ENCODE measurements at regions not wholly inside any gene's neighbourhood (a gene's known extent, or its start where the extent isn't known, plus 50 kb on each side); places are given as distances from the start of the nearest gene placed in this dataset.

DNA sequence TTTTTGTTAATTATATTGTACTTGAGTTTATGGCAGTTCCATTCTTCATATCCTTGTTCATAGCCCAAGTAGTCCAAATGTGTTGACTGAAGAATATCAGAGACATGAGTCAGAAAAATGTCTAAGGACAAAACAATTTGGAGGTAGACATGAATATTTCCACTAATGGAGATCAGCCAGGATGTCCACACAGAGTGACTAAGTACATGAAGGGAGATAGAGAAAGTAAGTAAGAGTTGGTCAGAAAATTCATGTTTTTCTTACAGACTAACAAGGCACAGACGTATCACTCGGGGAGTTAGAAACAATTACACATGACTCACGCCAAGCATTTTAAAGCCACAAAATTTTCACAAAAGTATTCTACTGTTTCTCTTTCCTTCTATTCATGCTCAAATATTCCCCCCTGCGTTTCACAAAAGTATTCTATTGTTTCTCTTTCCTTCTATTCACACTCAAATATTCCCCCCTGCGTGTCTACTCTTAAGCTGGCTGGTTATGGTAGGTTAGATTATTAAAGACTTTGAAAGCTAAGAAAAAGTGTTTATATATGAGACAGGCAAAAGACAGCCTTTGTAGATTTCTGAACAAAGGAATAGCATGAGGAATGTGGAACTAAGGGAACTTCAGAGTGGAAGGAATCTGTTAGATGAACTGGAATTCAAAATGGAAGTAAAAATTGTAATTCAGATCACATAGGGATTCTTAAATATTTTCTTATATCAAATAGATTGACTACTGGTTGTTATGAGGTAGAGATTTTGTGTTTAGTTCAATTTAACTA is 648.7 kb upstream of the CCDC54 start:
- DNase-seq, result no peak

DNA sequence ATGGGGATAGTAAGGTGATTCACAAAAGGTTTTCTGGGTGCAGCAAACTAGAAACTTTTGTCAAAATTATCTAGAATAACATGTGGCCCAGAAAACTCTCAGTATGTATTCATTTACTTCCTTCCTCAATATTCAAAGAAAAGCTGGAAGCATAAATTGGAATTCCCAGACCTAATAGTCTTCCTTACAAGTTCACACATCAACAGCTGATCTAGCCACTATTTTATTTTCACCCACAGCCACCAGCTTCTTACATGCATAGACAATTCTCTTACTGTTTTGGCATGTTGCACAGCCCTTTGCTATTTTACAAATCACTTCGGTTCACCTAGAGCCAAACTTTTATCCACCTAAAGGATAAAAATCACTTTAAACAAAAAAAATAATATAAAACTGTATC is 647.8 kb upstream of the CCDC54 start:
- no peak for DNase-seq

DNA sequence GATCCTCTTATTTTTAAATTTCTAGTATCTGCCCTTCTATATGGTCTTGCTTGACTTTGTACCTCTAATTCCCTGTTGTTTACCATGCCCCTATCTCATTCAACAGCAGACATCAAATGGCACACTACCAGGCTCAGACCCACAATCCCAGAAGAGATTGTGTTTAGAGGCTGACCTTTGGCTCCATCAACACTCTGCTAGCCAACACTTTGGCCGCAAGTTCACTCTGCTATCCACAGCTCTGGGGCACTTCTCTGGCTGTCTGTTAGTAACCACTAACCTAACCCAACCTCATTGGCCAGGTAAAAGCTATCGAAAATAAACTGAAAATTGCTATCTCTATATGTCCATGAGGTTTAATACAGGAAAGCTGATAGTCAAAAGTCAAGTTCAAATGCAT is 646.0 kb upstream of the CCDC54 start:
- no peak for DNase-seq

DNA sequence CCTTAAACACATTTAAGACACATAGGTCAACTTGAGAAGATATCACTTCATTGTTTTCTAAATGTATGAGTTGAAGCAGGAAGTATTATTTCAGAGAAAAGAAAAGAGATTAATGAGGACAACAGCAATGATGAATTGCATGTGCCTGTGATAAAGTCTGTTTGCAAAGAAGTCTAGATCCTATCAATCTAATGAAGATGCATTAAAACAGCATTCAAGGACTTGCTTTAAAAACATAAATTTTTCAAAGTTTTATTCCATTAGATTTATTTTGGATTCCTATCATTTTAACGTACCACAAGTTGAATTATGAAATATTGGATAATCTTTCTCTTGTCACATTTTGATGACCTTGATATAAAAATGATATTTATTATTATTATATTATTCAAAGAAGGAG is 642.5 kb upstream of the CCDC54 start:
- DNase-seq, result no peak

DNA sequence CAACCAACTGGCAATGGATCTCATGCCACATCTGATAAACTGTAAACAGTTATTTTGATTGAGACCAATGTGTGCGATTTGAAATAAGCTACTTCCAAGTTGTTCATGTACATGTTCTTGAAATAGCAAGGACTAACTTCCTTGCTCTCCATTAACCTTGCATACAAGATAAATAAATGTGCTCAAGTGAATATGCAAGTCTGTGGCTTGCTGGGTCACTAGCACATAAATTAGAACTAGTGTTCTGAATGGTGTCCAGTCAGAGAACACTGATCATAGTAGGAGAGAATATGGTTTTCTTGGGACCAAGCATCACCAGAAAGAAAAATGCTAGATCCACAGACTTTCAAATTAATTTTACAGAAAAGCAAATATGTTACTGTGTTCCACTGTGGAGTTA is 640.0 kb upstream of the CCDC54 start:
- DNase-seq, result no peak

DNA sequence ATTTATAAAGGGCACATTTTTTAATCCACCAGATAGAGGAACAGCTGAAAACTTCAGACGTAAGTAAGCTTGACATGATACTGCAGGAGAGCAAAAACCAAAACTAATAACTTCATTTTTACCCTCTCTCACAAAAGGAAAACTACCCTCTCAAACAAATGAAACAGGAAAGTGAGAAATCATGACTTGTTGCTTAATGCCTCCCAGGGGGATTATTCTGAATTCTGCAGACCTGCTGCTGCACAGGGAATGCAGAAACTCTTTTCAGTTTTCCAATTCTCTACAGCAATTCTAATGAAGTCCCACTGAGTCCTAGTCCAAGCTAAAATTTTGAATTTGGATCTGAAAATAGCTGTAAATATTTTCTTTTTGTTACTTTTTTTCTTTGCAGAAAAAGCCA is 637.1 kb upstream of the CCDC54 start:
- DNase-seq, result no peak

DNA sequence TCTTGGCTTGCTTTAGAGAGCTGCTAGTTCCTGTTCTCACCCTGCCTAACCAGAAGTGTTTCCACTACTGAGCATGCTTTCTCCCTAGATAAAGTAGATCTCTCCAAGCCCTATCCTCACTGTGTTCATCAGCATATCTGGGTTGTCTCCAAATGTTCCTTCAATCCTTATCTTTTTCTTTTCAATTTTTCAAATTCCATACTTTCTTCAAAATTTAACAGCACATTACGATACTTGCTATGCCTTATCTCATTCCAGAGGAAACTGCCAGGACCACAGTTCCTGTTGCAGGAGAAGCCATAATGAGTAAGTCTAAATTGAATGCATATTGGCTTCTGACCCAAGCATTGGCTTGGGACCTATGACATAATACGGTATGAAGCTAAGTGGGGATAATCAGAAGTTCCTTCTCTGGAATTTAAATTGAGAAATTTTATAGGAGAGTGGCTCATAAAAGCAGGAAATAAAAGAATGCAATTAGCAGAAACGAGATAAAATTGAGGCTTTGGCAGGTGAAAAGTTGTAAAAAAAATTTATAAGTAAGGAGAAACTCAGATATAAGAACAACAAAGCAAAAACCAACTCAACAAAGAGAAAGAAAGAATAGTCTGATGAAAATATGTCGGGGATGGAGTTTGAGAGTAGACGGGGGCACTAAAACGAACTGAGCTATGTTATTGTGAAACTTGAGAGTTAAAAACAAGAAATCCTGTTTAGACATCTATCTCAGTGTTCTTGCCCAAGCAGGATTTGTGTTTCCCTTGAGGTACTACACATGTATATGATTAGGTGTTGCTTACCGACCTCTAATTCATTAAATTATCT is 631.7 kb upstream of the CCDC54 start:
- DNase-seq, result no peak

DNA sequence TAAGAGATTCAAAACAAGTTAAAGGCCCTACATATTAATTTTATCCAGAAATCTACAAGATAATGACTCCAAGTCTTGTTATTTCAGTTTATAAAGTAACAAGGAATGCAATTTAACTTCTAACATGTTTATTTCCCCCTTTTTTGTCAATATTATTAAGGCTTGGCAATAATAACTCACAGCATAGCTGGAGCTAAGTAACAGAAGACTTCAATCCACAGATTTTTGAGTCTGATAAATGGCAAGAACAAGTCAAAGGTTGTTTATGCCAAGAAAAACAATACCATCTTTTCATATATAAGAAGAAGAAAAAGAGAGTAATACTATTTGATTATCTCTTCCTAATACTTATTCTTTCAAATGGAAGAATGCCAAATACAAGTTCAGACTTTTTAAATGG is 631.0 kb upstream of the CCDC54 start:
- DNase-seq, result no peak

DNA sequence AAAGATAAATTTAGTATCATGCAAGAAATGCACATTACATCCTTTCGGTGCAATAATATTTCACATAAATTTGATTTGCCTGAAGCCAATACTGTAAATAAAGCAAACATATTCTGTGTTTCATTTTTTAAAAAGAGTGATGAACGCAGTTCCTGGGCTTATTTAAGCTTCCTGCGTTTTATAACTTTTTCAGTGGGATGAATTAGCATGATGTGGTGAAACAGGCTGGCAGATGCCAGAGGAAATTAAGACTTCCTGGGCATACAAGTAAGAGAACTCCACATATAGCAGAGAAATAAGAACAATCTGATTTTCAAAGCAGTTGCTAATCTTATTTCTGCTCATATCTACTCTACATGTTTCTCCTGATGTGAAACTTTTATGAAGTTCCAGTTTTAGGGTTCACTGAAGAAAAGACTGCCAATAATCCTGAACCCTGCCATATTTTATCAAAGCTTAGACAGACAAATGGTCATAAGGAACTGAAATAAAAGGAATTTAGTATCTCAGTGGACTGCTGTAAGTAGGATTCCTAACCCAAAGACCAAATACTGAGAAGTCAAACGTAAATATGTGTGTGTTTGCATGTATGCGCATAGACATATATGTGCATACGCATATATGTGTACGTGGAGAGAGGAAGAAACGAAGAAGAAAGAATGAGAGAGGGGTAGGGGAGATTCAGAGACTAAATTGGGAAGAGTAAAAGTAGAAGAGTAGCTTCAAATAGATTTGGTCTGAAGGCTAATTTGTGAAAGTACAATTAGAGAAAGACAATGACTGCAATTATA is 628.6 kb upstream of the CCDC54 start:
- DNase-seq, result no peak

DNA sequence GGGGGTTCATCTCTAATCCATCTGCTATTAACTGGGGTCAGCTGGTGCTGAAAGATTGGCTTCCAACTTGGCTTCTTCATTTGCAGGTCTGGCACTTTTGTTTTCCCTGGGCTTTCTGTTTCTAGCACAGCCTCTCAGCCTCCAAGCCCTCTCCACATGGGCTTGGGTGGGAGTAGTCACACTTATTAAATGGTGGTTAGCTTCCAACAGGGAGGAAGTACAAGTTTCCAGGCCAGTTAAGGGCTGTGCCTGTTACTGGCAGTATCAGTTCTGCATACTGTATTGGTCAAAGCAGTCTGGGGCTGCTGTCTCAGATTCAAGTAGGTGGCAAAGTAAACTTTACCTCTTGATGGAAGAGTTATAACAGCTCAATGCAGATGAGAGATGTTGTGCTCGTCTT is 627.1 kb upstream of the CCDC54 start:
- no peak for DNase-seq

DNA sequence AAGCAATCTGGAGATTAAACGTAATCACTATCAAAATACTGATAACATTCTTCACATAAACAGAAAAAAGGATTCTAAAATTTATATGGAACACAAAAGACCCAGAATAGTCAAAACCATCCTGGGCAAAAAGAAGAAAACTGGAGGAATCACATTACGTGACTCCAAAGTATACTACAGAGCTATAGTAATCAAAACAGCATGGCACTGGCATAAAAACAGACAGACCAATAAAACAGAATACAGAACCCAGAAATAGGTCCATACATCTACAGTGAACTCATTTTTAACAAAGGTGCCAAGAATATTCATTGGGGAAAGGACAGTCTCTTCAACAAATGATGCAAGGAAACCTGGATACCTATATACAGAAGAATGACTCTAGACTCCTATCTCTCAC is 621.9 kb upstream of the CCDC54 start:
- no peak for DNase-seq

DNA sequence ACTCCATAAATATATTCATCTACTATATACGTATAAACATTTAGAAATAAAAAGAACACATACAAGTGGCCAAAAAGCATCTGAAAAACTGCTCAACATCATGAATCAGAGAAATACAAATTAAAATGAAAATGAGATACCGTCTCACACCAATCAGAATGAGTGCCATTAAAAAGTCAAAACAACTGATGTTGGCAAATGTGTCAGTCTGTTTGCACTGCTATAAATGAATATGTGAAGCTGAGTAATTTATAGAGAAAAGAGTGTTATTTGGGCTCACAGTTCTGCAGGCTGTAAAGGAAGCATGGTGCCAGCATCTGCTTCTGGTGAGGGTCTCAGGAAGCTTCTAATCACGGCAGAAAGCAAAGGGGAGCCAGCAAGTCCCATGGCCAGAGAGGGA is 620.3 kb upstream of the CCDC54 start:
- DNase-seq, result no peak

DNA sequence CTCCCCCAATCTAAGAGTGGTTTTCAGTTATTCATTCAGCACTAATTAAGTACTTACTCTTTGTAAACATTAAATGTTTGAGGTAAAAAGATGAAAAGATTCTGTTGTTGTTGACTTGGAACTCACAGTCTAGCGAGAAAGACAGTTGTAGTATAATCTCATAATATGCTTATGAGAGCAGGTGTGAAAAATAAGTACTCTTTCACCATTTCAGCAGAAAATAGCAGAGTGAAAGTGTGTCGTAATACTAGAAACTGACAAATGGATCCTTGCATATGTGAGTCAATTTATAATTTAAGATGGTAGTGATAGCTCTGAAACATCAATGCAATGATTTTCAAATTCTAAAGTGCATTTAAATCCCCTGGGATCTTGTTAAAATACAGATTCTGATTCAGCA is 618.8 kb upstream of the CCDC54 start:
- no peak for DNase-seq

DNA sequence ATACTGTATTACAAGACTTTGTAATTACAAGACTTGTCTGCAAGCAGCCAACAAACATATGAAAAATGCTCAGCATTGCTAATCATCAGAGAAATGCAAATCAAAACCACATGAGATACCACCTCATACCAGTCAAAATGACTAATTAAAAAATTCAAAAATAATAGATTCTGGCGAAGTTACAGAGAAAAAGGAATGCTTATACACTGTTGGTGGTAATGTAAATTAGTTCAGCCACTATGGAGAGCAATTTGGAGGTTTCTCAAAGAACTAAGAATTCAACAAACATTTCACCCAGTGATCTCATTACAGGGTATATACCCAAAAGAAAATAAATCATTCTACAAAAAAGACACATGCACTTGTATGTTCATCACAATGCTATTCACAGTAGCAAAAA is 617.5 kb upstream of the CCDC54 start:
- no peak for DNase-seq

DNA sequence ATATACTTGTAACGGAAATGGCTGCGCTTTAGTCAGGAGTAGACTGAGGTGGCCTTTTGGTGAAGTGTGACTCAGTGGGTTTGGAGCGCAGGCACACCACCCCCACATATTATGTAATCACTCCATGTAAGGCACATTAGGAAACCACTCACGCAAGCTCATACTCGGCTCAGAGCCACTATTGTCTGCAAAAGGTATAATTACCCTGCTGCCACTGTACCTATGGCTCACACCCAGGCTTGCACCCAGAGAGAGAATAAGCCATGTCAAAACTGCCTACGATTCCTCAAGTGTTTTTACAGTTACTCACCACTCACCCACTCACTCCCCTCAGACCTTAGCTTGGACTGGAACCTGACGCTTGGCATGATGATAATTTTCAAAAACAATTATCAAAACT is 611.9 kb upstream of the CCDC54 start:
- DNase-seq, result no peak

DNA sequence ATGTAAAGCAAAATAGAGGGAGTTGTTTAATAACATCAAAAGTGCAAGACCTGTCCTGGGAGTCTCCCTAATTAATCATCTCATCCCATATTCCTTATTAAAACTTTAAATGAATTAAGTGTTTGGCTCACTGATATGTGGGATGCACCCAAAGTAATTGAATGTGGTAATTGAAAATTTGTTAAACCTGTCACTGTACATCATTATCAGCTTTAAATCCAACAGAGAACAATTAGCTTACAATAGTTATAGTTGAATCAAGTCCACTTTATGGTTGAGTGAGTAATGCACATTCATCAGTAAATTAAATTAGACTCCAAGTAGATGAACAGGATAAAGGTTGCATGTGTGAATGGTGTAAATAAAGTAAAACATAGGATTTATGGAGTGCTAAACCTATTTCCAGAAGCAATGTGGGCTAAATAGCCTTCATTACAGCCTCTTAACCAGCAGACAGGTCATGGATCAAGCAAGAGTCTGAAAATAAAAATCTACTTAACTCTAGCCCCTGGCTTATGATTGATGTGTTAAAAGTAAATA is 608.2 kb upstream of the CCDC54 start:
- DNase-seq, result no peak

DNA sequence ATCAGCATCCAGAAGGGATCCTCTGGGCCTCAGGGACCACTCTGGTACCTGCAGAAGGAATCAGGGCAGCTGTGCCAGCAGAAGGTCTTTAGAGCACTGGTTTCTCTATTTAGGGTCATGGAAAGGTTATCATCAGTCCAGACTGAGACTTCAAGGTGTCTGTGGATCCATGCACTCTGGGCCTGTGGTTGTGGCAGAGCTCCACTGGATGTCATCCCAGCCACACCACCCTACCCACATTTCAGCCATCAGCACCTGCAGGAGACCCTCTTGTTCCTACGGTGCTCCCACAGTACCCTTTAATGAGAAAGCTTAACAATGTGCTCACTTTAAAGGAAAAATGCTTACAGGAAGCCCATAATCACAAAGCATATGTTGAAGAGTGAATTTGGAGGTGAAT is 603.4 kb upstream of the CCDC54 start:
- DNase-seq, result no peak

DNA sequence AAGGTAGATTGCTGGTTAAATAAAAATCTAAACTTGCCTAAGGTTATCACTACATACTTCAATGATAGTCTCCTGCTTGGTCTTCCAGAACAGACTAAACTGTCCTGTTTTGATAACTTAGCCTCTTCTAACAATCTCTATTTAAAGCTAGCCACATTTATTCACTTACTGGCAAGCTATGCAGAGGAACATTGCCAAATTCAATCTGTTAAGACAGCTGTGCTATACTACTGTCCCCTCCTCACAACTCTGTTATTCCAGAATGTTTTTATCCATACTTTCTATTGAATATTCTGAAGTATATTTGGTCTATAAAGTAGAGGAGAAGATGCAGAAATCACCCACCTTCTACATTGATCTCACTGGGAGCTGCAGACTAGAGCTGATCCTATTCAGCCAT is 594.0 kb upstream of the CCDC54 start:
- no peak for DNase-seq

DNA sequence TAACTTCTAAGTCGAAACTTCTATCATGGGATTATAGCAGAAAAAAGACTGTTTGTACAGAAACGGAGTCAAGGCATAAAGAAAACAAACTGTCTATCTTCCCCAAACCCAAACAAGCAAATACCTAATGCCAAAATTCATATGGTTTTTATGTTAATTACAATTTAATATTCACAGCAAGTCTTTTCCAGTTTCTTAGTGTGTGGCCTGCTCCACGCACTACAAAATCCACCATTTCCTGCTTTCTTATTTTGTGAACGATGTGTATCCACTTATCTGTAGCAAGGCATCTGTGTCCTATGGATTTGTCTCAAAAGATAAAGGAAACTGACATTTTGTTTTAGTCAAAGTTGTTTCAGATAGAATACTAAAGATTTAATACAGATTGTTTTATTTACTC is 588.0 kb upstream of the CCDC54 start:
- DNase-seq, result no peak

DNA sequence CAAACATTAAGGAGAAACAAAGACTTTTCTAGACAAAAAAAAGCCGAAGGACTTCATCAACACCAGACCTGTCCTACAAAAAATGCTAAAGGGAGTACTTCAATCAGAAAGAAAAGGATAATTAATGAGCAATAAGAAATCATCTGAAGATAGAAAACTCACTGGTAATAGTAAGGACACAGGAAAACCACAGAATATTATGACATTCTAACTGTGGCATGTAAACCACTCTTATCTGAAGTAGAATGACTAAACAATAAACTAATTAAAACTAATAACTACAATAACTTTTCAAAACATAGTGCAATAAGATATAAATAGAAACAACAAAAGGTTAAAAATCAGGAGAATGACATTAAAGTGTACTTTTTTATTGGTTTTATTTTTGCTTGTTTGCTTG is 584.5 kb upstream of the CCDC54 start:
- no peak for DNase-seq

DNA sequence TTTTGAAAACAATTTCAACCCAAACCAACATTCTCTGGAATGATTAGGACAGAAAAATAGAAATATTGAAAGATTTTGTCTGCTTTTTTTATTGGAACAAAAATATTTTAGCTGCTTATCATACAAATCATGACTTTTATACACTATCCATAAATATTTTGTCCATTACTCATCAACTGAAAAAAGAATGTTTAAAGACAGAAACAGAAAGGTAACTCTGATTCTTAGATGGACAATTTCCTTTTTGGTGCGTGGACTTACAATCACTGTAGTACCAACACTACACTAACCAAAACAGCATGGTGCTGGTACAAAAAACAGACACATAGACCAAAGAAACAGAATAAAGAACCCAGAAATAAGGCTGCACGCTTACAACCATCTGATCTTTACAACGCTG is 582.8 kb upstream of the CCDC54 start:
- DNase-seq, result no peak

DNA sequence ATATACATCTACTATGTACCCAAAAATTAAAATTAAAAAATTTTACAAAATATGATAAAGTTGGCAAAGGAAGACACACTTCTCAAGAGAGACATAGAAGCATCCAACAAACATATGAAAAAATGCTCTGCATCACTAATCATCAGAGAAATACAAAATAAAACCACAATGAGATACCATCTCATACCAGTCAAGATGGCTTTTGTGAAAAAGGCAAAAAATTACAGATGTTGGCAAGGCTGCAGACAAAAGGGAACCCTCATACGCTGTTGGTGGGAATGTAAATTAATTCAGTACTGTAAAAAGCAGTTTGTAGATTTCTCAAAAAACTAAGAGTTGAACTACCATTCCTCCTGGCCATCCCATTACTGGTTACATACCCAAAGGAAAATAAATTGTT is 581.7 kb upstream of the CCDC54 start:
- DNase-seq, result no peak

DNA sequence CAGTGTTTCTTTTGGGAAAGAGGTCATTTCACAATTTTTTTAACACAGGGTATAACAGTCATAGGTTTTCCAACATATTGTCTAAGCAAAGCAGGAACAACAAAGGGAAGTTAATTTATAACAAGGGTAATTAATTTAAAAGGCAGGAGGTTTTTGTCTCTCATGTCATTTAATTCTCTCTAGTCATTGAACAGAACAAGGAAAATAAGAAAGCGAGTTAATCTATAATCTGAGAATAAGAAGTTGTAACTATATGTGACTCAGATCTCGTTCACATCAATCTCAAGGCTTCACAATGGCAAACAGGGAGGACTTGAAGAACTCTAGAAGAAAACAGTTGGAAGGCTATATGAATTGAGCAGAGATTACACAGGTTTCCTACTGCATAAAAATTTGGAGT is 579.8 kb upstream of the CCDC54 start:
- DNase-seq, result no peak

DNA sequence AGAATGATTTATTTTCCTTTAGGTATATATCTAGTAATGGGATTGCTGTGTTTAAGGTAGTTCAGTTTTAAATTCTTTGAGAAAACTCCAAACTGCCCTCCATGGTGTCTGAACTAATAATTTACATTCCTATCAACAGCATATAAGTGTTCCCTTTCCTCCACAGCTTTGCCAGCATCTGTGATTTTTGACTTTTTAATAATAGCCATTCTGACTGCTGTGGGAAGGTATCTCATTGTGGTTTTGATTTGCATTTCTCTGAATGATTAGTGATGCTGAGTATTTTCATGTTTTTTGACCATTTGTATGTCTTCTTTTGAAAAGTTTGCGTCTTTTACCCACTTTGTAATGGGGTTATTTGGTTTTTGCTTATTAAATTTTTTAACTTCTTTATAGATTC is 571.6 kb upstream of the CCDC54 start:
- DNase-seq, result no peak
